ENCODE measurements at regions not wholly inside any gene's neighbourhood (a gene's known extent, or its start where the extent isn't known, plus 50 kb on each side); places are given as distances from the start of the nearest gene placed in this dataset.

DNA sequence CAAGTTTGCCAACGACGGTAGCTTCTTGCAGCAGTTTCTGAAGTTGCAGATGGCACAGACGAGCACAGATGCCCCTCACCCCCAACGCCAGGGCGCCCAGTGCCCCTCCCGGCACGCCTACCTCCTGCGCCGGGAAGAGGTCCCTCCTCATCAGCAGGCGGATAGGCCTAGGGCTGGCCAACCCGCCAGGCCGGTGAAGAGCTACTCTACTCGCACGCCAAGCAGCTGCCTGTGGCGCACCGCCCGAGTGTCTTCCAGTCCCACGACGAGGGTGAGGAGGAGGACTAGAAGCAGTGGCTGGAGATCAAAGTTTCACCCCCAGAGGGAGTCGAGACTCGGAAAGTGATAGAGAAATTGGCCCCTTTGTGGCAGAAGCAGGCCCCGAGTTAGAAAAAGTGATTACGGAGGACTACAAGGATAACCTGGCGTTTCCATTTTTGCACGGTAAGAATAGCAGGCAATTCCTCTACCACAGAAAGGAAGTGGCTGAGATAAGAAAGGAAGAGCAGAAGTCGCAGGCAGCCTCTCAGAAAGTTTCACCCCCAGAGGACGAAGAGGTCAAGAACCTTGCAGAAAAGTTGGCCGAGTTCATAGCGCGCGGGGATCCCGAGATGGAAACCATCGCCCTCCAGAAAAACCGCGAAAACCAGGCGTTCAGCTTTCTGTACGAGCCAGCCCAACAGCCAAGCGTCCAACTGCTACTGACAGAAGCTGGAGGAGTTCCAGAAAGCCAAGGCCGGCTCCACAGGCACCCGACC, 170.4 kb downstream of the HINT1 start:
- in situ Hi-C loops (cut with MboI; ENCODE audit: low pct_unique_long_range_greater_than_20kb in 2 of 9, low sequenced_read_pairs in 9 of 9, unreplicated experiment in 9 of 9), result no loop called here
- no peak overlapping the region for H3K4me3 ChIP-seq
- ATAC-seq (replicated peaks in 6 of 8), result no peak
- WGBS, 10 experiments, result 59 to 100% (median 93%) methylated on average over 1 to 27 of the region's 40 CpGs; no CpG with 5 or more reads in 1 of the 10 experiments
- H3K4me1 ChIP-seq (replicated peaks in 1 of 2), result no peaks in the 10 kb centered on the region
- no peak overlapping the region for H3K27ac ChIP-seq

DNA sequence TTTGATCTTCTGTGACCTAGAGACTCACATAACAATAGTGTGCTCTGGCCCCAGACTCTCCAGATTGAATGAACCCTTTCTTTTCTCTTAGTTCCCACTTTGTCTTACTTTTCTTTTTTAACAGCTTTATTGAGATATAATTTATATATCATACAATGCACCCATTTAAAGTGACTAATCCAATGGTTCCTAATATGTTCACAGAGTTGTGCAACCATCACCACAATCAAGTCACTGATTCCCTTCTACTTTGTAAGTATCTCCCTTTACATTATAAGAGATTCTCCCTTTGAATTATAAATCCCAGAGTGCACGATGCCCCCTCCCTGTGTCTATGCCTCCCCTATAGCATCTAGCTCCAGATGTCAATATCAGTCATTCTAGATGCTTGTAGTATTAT, 172.4 kb downstream of the HINT1 start:
- Histone ChIP-seq H3K4me3 (no peak overlapping the region), H3K4me1 (replicated peaks in 1 of 2) (no peaks in the 10 kb centered on the region), H3K27ac (no peak overlapping the region)
- WGBS, 10 experiments, result 0% methylated on average over 1 of the region's 1 CpG; no CpG with 5 or more reads in 3 of the 10 experiments
- in situ Hi-C loops (cut with MboI; ENCODE audit: low pct_unique_long_range_greater_than_20kb in 2 of 9, low sequenced_read_pairs in 9 of 9, unreplicated experiment in 9 of 9), result no loop called here
- ATAC-seq (replicated peaks in 6 of 8), result no peak

DNA sequence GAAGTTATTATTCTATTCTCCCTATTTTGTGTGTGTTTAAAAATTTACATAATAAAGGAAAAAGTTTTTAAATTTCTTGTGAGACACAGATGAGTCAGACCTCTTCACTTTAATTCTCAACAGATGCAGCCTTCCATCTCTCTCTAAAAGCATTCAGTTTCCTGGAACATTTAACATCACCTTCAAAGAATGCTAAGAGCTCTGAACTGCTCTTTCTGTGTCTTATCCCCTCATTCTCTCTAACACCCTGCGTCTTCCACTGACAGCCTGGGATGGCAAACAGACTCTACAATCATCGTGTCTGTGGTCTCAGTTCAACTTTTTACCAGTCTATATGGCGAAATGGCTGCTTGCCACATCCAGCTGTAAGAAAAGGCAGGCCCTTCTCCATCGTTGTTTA, 173.0 kb downstream of the HINT1 start:
- peak in 7 of 8 experiments; percentile 46 to 97 (median 56) for ATAC-seq (replicated peaks in 6 of 8)
- Histone ChIP-seq H3K4me3 (no peak overlapping the region), H3K27ac (no peak overlapping the region), H3K4me1 (replicated peaks in 1 of 2) (no peaks in the 10 kb centered on the region)
- in situ Hi-C loops (cut with MboI; ENCODE audit: low pct_unique_long_range_greater_than_20kb in 2 of 9, low sequenced_read_pairs in 9 of 9, unreplicated experiment in 9 of 9), result no loop called here
- 0 to 36% (median 7%) methylated on average over 2 to 4 of the region's 4 CpGs for WGBS, 10 experiments

DNA sequence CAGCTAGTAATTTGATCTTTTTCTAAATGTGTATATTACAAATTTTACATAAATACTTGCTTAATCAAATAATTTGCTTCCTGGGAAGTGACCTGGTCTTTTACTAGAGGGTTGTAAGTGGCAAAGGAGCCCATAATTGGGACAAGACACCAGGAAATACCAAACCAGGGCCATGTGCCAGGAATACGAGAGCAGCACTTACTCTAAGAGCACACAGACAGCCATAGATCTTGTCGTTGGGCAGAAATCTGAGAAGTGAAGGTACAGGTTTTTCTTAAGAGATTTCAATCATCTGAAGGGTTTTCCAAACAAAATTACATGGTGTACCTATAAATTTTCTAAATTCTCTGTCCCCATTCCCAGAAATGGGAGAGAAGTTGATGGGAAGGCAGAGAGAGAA, 179.3 kb downstream of the HINT1 start:
- Histone ChIP-seq H3K4me3 (no peak overlapping the region), H3K27ac (no peak overlapping the region), H3K4me1 (replicated peaks in 1 of 2) (no peaks in the 10 kb centered on the region)
- in situ Hi-C loops (cut with MboI; ENCODE audit: low pct_unique_long_range_greater_than_20kb in 2 of 9, low sequenced_read_pairs in 9 of 9, unreplicated experiment in 9 of 9), result no loop called here
- ATAC-seq (replicated peaks in 6 of 8), result no peak
- WGBS, 10 experiments, result 0 to 100% (median 74%) methylated on average over 1 to 2 of the region's 2 CpGs; no CpG with 5 or more reads in 2 of the 10 experiments

DNA sequence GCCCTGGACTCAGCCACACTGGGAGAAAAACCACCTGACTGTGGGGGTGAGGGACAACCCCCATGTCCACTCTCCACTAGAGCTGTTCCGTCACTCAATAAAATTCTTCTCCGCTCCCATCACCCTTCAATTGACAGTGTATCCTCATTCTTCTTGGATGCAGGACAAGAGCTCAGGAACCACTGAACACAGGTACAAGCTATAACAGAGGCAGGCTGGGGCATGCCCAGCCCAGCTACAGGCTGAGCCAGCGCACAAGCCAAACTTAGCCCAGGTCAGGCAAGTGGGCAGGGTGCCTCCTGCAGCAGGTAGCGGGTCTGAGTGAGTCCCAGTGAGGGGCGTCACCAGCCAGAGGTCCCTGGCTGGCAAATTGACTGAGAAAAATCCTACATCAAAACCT, 183.4 kb downstream of the HINT1 start:
- 8 to 100% (median 90%) methylated on average over 1 to 3 of the region's 5 CpGs; no CpG with 5 or more reads in 1 of the 10 experiments for WGBS, 10 experiments
- H3K27ac ChIP-seq, result no peak overlapping the region
- no peak for ATAC-seq (replicated peaks in 6 of 8)
- in situ Hi-C loops (cut with MboI; ENCODE audit: low pct_unique_long_range_greater_than_20kb in 2 of 9, low sequenced_read_pairs in 9 of 9, unreplicated experiment in 9 of 9), result no loop called here
- H3K4me1 ChIP-seq (replicated peaks in 1 of 2), result no peaks in the 10 kb centered on the region
- H3K4me3 ChIP-seq, result no peak overlapping the region

DNA sequence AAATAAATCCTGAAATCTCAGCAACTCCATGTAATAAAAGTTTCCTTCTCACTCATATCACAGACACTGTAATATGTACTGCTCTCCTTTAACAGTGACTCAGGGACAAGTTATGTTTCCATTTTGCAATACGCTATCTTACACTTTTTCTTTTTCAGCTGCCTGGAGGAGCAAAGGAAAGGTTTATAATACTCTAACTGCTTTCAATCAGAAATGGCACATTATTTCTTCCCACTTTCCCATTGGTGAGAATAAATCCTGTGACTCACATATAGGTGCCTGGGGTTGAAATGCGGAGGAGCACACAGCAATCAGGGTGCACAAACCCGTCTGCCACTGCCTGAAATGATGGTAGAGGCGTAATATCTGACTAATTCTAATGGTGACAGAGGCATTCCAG, 186.6 kb downstream of the HINT1 start:
- no peak for ATAC-seq (replicated peaks in 6 of 8)
- Histone ChIP-seq H3K4me3 (no peak overlapping the region), H3K27ac (no peak overlapping the region), H3K4me1 (replicated peaks in 1 of 2) (no peaks in the 10 kb centered on the region)
- 0 to 100% (median 87%) methylated on average over 2 to 4 of the region's 4 CpGs; no CpG with 5 or more reads in 1 of the 10 experiments for WGBS, 10 experiments
- in situ Hi-C loops (cut with MboI; ENCODE audit: low pct_unique_long_range_greater_than_20kb in 2 of 9, low sequenced_read_pairs in 9 of 9, unreplicated experiment in 9 of 9), result no loop called here

DNA sequence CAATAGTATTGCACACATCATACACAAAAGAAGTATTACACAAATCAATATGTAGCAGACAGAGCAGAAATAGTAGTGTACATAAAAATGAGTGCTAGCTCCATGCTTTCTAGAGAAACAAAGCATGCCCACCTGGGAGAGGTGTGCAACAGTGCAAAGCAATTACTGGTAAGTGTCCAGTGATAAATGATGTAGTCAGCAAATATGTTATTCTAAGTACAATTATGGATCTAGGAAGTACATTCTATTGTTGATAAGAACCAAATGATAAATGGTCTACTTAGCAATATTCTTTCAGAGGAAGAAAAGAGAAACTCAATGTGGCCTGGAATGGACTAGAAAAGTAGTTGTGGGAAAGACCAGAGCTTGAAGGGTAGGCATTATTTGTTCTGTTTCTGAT, 188.6 kb downstream of the HINT1 start:
- Histone ChIP-seq H3K4me1 (replicated peaks in 1 of 2) (no peaks in the 10 kb centered on the region), H3K27ac (no peak overlapping the region), H3K4me3 (no peak overlapping the region)
- ATAC-seq (replicated peaks in 6 of 8), result no peak
- in situ Hi-C loops (cut with MboI; ENCODE audit: low pct_unique_long_range_greater_than_20kb in 2 of 9, low sequenced_read_pairs in 9 of 9, unreplicated experiment in 9 of 9), result no loop called here

DNA sequence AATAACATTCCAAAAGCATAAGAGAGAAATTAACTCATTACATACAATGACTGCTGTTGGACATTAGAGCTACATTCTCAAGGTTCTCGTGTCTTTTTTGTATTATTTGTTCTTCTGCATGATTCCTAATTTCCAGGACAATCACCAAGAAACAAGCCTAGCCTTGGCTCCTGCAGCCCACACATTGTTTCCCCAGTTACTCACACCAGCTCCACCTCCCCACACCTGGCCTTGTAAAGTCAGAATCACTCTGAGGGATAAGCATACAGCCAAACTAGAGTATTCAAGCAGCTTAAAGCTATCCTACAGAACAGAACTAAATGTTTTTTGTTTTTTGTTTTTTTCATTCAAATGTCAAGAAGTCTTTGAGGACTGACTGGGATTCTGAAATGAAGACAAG, 189.2 kb downstream of the HINT1 start:
- Histone ChIP-seq H3K4me1 (replicated peaks in 1 of 2) (no peaks in the 10 kb centered on the region), H3K4me3 (no peak overlapping the region), H3K27ac (no peak overlapping the region)
- 0 to 100% (median 43%) methylated on average over 1 of the region's 1 CpG; no CpG with 5 or more reads in 4 of the 10 experiments for WGBS, 10 experiments
- in situ Hi-C loops (cut with MboI; ENCODE audit: low pct_unique_long_range_greater_than_20kb in 2 of 9, low sequenced_read_pairs in 9 of 9, unreplicated experiment in 9 of 9), result no loop called here
- ATAC-seq (replicated peaks in 6 of 8), result no peak

DNA sequence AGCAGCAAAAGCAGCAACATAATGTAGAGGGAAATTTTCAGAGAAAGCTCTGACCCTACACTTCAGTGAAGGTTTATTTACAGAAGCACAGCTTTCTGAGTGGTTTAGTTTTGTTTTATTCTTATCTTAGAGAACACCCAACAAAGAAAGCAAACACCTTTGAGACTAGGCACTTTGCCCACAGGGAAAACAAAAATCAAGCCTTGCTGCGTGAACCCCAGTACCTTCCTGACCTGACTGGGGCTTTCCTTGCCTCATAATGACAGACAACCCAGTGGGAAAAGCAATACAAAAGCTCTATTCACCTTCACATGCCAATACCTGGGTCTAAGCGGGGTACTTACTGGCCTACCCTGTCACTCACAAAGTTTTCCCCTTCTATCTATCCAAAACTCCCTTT, 189.8 kb downstream of the HINT1 start:
- no peaks in the 10 kb centered on the region for H3K4me1 ChIP-seq (replicated peaks in 1 of 2)
- H3K27ac ChIP-seq, result no peak overlapping the region
- 8 to 100% (median 80%) methylated on average over 1 to 2 of the region's 2 CpGs; no CpG with 5 or more reads in 3 of the 10 experiments for WGBS, 10 experiments
- H3K4me3 ChIP-seq, result no peak overlapping the region
- no peak for ATAC-seq (replicated peaks in 6 of 8)
- in situ Hi-C loops (cut with MboI; ENCODE audit: low pct_unique_long_range_greater_than_20kb in 2 of 9, low sequenced_read_pairs in 9 of 9, unreplicated experiment in 9 of 9), result no loop called here

DNA sequence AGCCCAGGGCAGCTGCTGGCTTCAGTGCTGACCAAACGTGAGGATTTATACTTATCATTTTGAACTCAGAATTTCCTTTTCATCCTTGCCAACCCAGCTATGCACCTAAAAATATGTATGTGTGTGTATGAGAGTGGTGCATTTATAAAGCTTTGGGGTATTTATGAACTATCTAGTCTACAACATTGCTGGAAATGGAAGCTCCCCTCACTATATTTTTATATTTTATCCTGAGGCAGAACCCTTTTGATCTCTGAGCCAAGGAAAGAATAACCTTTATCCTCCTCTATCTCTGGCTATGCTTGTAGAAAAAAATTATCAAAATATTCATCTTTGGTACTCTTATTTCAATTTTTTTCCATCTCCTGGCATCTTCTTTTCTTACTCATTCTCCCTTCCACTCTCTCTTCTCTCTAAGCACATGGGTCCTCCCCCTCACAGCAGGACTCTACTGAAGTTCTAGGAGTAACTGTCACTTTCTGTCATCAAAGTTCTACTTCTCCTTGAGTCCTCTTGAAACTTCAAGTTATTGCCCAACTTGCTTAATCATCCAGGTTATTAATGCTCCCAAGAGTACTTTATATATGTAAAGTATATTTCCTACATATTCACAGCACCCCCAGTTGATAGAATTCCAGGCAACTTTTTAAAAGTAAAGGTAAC, 190.9 kb downstream of the HINT1 start:
- Histone ChIP-seq H3K27ac (no peak overlapping the region), H3K4me3 (no peak overlapping the region), H3K4me1 (replicated peaks in 1 of 2) (no peaks in the 10 kb centered on the region)
- in situ Hi-C loops (cut with MboI; ENCODE audit: low pct_unique_long_range_greater_than_20kb in 2 of 9, low sequenced_read_pairs in 9 of 9, unreplicated experiment in 9 of 9), result no loop called here
- WGBS, 10 experiments, result 0 to 88% (median 72%) methylated on average over 1 of the region's 1 CpG; no CpG with 5 or more reads in 4 of the 10 experiments
- no peak for ATAC-seq (replicated peaks in 6 of 8)

DNA sequence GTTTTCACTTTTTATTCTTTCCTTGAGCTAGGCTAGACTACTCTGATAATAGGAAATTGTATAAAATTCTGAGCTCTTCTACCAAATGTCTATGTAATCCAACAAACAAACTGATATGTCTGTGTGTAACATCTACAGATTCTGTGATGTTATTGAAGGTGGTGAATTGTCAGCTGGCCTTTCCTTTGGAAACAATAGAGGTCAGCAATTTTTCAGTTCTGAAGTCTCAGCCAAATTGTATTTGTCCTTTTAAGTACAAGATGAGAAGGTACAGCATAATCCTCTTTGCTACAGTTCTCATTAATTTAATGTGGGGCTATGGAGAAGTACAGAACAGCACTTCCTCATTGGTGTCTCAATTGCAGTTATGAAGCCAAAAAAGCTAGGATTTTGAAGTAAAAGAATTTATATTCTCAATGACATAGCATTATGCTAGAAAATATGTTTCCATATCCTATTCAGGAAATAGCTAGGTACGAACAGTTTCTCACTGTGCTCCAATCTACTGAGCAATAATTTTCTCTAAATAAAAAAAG, 198.0 kb downstream of the HINT1 start:
- Histone ChIP-seq H3K27ac (no peak overlapping the region), H3K4me1 (replicated peaks in 1 of 2) (no peaks in the 10 kb centered on the region), H3K4me3 (no peak overlapping the region)
- in situ Hi-C loops (cut with MboI; ENCODE audit: low pct_unique_long_range_greater_than_20kb in 2 of 9, low sequenced_read_pairs in 9 of 9, unreplicated experiment in 9 of 9), result no loop called here
- 13 to 100% (median 73%) methylated on average over 1 of the region's 1 CpG for WGBS, 10 experiments
- no peak for ATAC-seq (replicated peaks in 6 of 8)

DNA sequence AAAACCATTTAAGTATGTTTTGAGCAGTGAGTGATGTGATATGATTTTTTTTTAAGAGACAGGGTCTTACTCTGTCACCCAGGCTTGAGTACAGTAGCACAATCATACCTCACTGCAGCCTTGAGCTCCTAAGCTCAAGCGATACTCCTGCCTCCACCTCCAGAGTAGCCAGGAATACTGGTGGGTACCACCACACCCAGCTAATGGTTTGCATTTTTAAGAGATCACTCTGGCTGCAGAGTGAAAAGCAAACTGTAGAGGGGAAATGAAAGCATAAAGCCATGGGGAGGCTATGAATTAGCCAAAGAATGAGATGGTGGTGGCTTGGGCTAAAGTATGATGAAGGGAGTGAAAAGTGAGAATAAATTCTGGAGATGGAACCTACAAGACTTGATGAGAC, 199.1 kb downstream of the HINT1 start:
- Histone ChIP-seq H3K27ac (no peak overlapping the region), H3K4me3 (no peak overlapping the region), H3K4me1 (replicated peaks in 1 of 2) (no peaks in the 10 kb centered on the region)
- ATAC-seq (replicated peaks in 6 of 8), result peak in 3 of 8 experiments; percentile 34 to 91 (median 42)
- in situ Hi-C loops (cut with MboI; ENCODE audit: low pct_unique_long_range_greater_than_20kb in 2 of 9, low sequenced_read_pairs in 9 of 9, unreplicated experiment in 9 of 9), result no loop called here
- 0 to 100% (median 67%) methylated on average over 1 of the region's 1 CpG; no CpG with 5 or more reads in 5 of the 10 experiments for WGBS, 10 experiments

DNA sequence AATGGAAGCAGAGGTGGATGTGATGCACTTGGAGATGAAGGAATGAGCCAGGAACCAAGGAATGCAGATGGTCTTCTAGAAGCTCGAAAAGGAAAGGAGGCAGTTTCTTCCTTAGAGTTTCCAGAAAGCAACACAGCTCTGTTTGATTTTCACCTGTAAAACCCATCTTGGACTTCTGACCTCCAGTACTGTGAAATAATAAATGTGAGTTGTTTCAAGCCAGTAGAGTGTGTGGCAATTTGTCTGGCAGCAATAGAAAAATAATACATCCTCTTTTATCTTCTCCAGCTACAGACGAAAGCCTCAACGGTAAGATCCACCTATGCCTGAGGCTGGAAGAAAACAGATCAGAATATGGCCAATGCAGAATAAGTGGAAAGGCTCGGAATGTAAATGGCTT, 199.7 kb downstream of the HINT1 start:
- Histone ChIP-seq H3K4me3 (no peak overlapping the region), H3K27ac (no peak overlapping the region), H3K4me1 (replicated peaks in 1 of 2) (no peaks in the 10 kb centered on the region)
- WGBS, 10 experiments, result 0 to 100% (median 82%) methylated on average over 1 to 4 of the region's 4 CpGs
- ATAC-seq (replicated peaks in 6 of 8), result peak in 3 of 8 experiments; percentile 16 to 63 (median 34)
- in situ Hi-C loops (cut with MboI; ENCODE audit: low pct_unique_long_range_greater_than_20kb in 2 of 9, low sequenced_read_pairs in 9 of 9, unreplicated experiment in 9 of 9), result no loop called here

Measured in motor neuron (in vitro differentiated cells).